Stimulated activated memory B cell treated with anti-CD40 and anti-IgM and Interleukin-4, amounts not matched to agents 10 μg/mL and 1 μg/mL and 100 μg/mL, for 72 hours (primary cell): ENCODE measurements at regions not wholly inside any gene's neighbourhood (a gene's known extent, or its start where the extent isn't known, plus 50 kb on each side); places are given as distances from the start of the nearest gene placed in this dataset.

Source experiments
- ATAC-seq: fragments of 150-1000 bp; cut with Tn5 transposase; 2 replicates; pipeline ENCODE4 v1.10.0; 2021
- H3K27ac Mint-ChIP-seq: one replicate; pipeline ENCODE4 v1.8.0; 2022; ENCODE audit warnings: mild to moderate bottlenecking, mixed read lengths
- H3K27me3 Mint-ChIP-seq: one replicate; pipeline ENCODE4 v1.8.0; 2022; ENCODE audit warnings: mixed read lengths
- H3K36me3 Mint-ChIP-seq: one replicate; pipeline ENCODE4 v1.8.0; 2022; ENCODE audit warnings: mixed read lengths
- H3K4me1 Mint-ChIP-seq: one replicate; pipeline ENCODE4 v1.8.0; 2022; ENCODE audit warnings: mixed read lengths
- H3K4me3 Mint-ChIP-seq: one replicate; pipeline ENCODE4 v1.8.0; 2022; ENCODE audit warnings: mild to moderate bottlenecking, moderate library complexity, mixed read lengths
- H3K9me3 Mint-ChIP-seq: one replicate; pipeline ENCODE4 v1.8.0; 2022; ENCODE audit warnings: mixed read lengths

- Mint-ChIP-seq H3K4me1 (peaks cover 21% of the 10 kb centered on the region), H3K27me3 (no peaks in the 10 kb centered on the region), H3K36me3 (peaks cover 5% of the 10 kb centered on the region), H3K27ac (no peak overlapping the region), H3K9me3 (peaks cover 3% of the 10 kb centered on the region), H3K4me3 (no peak overlapping the region)
- no peak for ATAC-seq
Observed at GRCh38 chr2:6310256-6311215, 555.2 kb downstream of the CMPK2 start.

GRCh38 chr2:6312367-6312766 is 553.3 kb downstream of the CMPK2 start:
- no peak for ATAC-seq
- H3K4me1 Mint-ChIP-seq, result peaks cover 21% of the 10 kb centered on the region
- peaks cover 5% of the 10 kb centered on the region for H3K36me3 Mint-ChIP-seq
- H3K27me3 Mint-ChIP-seq, result no peaks in the 10 kb centered on the region
- no peak overlapping the region for H3K4me3 Mint-ChIP-seq
- no peak overlapping the region for H3K27ac Mint-ChIP-seq
- peaks cover 3% of the 10 kb centered on the region for H3K9me3 Mint-ChIP-seq

- peaks cover 5% of the 10 kb centered on the region for H3K36me3 Mint-ChIP-seq
- ATAC-seq, result no peak
- peaks cover 3% of the 10 kb centered on the region for H3K9me3 Mint-ChIP-seq
- peaks cover 15% of the 10 kb centered on the region for H3K4me1 Mint-ChIP-seq
- H3K27me3 Mint-ChIP-seq, result no peaks in the 10 kb centered on the region
- no peak overlapping the region for H3K27ac Mint-ChIP-seq
- H3K4me3 Mint-ChIP-seq, result no peak overlapping the region
Observed at GRCh38 chr2:6314218-6314960, 551.3 kb downstream of the CMPK2 start.

- Mint-ChIP-seq H3K36me3 (peaks cover 7% of the 10 kb centered on the region), H3K4me1 (no peaks in the 10 kb centered on the region), H3K4me3 (no peak overlapping the region), H3K27me3 (no peaks in the 10 kb centered on the region), H3K27ac (no peak overlapping the region), H3K9me3 (peaks cover 26% of the 10 kb centered on the region)
- no peak for ATAC-seq
Observed at GRCh38 chr2:6325616-6326015, 540.1 kb downstream of the CMPK2 start.

GRCh38 chr2:6326958-6327357 is 538.7 kb downstream of the CMPK2 start:
- Mint-ChIP-seq H3K9me3 (peaks cover 19% of the 10 kb centered on the region), H3K4me3 (no peak overlapping the region), H3K27me3 (no peaks in the 10 kb centered on the region), H3K4me1 (no peaks in the 10 kb centered on the region), H3K36me3 (no peaks in the 10 kb centered on the region), H3K27ac (no peak overlapping the region)
- ATAC-seq, result no peak

- H3K9me3 Mint-ChIP-seq, result peaks cover 4% of the 10 kb centered on the region
- no peaks in the 10 kb centered on the region for H3K36me3 Mint-ChIP-seq
- ATAC-seq, result no peak
- no peak overlapping the region for H3K4me3 Mint-ChIP-seq
- no peaks in the 10 kb centered on the region for H3K27me3 Mint-ChIP-seq
- no peak overlapping the region for H3K27ac Mint-ChIP-seq
- H3K4me1 Mint-ChIP-seq, result peaks cover 12% of the 10 kb centered on the region
Observed at GRCh38 chr2:6336752-6337471, 528.8 kb downstream of the CMPK2 start.

GRCh38 chr2:6337472-6337820 is 528.3 kb downstream of the CMPK2 start:
- H3K27me3 Mint-ChIP-seq, result no peaks in the 10 kb centered on the region
- H3K9me3 Mint-ChIP-seq, result peaks cover 2% of the 10 kb centered on the region
- H3K4me3 Mint-ChIP-seq, result no peak overlapping the region

GRCh38 chr2:6341588-6342129 is 524.0 kb downstream of the CMPK2 start:
- Mint-ChIP-seq H3K9me3 (peaks cover 10% of the 10 kb centered on the region), H3K4me1 (peaks cover 40% of the 10 kb centered on the region), H3K36me3 (no peaks in the 10 kb centered on the region), H3K27me3 (no peaks in the 10 kb centered on the region), H3K27ac (no peak overlapping the region), H3K4me3 (no peak overlapping the region)
- no peak for ATAC-seq

More at GRCh38 chr2:6337472-6337820, 528.3 kb downstream of the CMPK2 start:
- Mint-ChIP-seq H3K27ac (no peak overlapping the region), H3K4me1 (peaks cover 16% of the 10 kb centered on the region), H3K36me3 (no peaks in the 10 kb centered on the region)
- ATAC-seq, result no peak

GRCh38 chr2:6342273-6342920 is 523.3 kb downstream of the CMPK2 start:
- Mint-ChIP-seq H3K27me3 (no peaks in the 10 kb centered on the region), H3K9me3 (peaks cover 10% of the 10 kb centered on the region), H3K4me3 (no peak overlapping the region), H3K4me1 (peaks cover 40% of the 10 kb centered on the region), H3K36me3 (no peaks in the 10 kb centered on the region), H3K27ac (peak overlapping the region; percentile 26)
- ATAC-seq, result no peak

GRCh38 chr2:6343076-6343475 is 522.6 kb downstream of the CMPK2 start:
- Mint-ChIP-seq H3K27ac (peak overlapping the region; percentile 26), H3K27me3 (no peaks in the 10 kb centered on the region), H3K4me1 (peaks cover 40% of the 10 kb centered on the region), H3K9me3 (peaks cover 10% of the 10 kb centered on the region), H3K4me3 (no peak overlapping the region), H3K36me3 (no peaks in the 10 kb centered on the region)
- ATAC-seq, result peak; percentile 56

GRCh38 chr2:6352247-6352646 is 513.5 kb downstream of the CMPK2 start:
- peaks cover 40% of the 10 kb centered on the region for H3K4me1 Mint-ChIP-seq
- H3K27me3 Mint-ChIP-seq, result no peaks in the 10 kb centered on the region
- no peak overlapping the region for H3K4me3 Mint-ChIP-seq
- peaks cover 6% of the 10 kb centered on the region for H3K9me3 Mint-ChIP-seq
- no peak overlapping the region for H3K27ac Mint-ChIP-seq
- peak; percentile 73 for ATAC-seq
- peaks cover 10% of the 10 kb centered on the region for H3K36me3 Mint-ChIP-seq

- Mint-ChIP-seq H3K4me1 (peaks cover 40% of the 10 kb centered on the region), H3K4me3 (no peak overlapping the region), H3K27me3 (no peaks in the 10 kb centered on the region), H3K36me3 (peaks cover 10% of the 10 kb centered on the region), H3K9me3 (peaks cover 6% of the 10 kb centered on the region), H3K27ac (no peak overlapping the region)
- no peak for ATAC-seq
Observed at GRCh38 chr2:6352906-6353515, 512.7 kb downstream of the CMPK2 start.

GRCh38 chr2:6353669-6354068 is 512.0 kb downstream of the CMPK2 start:
- Mint-ChIP-seq H3K36me3 (peaks cover 10% of the 10 kb centered on the region), H3K27ac (no peak overlapping the region), H3K4me1 (peaks cover 40% of the 10 kb centered on the region), H3K4me3 (no peak overlapping the region), H3K9me3 (peaks cover 6% of the 10 kb centered on the region), H3K27me3 (no peaks in the 10 kb centered on the region)
- ATAC-seq, result peak; percentile 62

GRCh38 chr2:6354546-6354945 is 511.2 kb downstream of the CMPK2 start:
- Mint-ChIP-seq H3K9me3 (peaks cover 6% of the 10 kb centered on the region), H3K4me3 (no peak overlapping the region), H3K4me1 (peaks cover 40% of the 10 kb centered on the region), H3K36me3 (peaks cover 10% of the 10 kb centered on the region), H3K27ac (no peak overlapping the region), H3K27me3 (no peaks in the 10 kb centered on the region)
- ATAC-seq, result no peak
